ENCODE measurements at regions not wholly inside any gene's neighbourhood (a gene's known extent, or its start where the extent isn't known, plus 50 kb on each side); places are given as distances from the start of the nearest gene placed in this dataset.

DNA sequence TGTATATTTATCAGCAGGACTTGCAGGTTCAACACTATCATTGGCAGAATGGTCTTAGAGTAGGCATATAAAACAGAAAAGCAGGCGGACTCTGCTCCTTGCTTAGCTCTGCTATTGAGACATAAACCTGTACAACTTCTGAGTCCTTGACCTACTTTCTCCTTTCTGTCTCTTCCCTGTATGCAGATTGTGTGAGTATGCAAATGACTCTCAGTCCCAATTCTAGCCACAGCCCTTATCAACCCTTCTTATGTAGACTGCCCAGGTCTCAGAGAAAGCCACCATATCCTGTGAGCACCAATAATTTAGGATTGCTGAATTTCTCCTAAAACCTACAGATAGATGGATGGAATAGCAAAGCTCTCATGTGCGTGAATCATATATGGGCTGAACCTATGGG is 367.6 kb upstream of the DDI1 start:
- DNase-seq: no peak

DNA sequence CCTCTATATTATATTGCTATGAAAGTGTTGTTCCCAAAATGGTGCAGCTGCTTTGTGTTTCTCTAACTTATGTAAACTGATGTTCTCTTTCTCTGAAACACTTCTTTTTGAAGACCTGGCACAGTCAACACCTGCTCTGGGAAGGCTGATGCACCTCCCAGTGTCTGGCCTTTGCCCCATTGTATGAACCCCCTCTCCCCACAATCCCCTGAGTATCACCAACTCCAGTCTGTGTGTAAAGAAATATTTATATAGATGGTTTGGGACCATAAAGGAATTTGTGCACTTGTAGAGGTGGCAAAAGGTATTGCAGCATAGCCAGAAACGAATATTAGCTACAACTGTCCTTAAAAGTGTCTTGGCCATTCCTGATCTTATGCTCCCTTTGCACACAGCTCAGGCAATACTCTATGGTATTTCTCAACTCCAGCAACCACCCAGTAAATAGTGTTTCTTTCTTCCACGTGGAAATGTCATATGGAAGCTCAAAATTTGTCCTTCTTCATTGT is 365.2 kb upstream of the DDI1 start:
- no peak for DNase-seq

DNA sequence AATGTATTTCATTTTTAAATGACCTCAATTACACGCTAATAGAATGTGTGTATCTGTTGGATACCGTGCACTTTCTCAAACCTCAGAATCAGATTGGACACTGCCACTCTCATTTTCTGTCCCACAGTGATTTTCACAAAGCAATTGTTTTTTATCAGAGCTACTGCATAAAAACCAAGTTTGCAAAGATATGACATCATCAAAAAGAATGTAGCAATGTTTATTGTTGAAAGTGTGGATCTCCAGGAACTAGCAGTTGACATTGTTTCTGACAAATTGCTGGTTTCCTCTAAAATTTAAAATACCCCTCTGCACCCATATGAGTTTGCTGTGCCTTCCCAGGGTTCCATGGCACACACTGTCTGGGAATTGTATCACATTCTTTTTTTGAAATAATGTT is 362.7 kb upstream of the DDI1 start:
- DNase-seq: no peak

DNA sequence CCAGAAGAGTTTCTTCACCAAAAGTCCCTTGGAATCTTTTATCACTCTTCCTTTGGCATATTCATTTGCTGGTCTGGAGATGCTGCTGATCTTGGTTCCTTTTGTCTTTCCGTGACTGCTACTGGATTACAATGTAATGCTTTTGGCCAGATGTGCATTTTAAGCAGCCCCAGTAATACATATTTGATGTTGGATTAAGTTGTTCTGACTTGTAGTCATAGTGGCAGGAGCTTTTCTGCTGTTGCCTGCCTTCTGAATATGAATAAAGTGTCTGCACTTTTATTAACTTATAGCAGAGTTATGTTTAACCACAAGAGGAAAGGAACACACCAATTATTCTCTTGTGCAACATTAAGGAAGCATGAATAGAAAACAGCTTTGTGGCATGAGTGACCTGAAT is 360.0 kb upstream of the DDI1 start:
- DNase-seq: no peak

DNA sequence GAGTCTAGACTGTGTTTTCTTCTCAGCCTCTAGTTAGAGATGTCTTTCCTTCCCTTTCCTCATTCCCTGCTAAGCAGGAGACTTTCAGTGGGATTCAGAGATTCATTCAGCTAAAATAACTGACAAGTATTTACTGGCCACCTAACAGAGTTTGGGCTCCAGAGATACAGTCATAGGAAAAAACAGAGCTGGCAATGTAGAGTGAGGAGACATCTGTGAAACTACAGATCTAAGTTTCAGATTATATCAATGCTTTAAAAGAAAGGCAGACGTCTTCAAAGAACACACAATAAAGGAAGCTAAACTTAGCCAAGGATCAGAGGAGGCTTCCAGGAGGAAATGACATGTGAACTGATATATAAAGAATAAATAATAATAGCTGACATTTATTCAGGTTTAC is 355.6 kb upstream of the DDI1 start:
- DNase-seq: no peak

DNA sequence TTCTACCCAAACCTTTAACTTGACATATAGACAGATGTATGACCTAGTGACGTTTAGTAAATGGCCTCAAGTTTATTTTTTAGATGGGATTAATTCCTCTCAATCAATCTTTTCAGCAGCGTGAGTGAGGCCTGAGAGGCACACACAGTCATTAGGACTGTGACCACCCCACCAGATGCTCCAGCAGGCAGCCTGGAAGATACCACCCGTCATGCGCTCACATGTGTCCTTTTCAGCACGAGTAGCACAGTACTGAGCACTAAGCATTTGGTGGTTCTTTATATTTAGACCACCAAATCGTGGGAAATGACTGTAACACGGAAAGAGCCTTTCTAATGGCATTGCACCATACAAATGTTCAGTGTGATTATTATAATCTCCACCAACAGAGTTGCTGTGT is 354.6 kb upstream of the DDI1 start:
- DNase-seq: no peak

DNA sequence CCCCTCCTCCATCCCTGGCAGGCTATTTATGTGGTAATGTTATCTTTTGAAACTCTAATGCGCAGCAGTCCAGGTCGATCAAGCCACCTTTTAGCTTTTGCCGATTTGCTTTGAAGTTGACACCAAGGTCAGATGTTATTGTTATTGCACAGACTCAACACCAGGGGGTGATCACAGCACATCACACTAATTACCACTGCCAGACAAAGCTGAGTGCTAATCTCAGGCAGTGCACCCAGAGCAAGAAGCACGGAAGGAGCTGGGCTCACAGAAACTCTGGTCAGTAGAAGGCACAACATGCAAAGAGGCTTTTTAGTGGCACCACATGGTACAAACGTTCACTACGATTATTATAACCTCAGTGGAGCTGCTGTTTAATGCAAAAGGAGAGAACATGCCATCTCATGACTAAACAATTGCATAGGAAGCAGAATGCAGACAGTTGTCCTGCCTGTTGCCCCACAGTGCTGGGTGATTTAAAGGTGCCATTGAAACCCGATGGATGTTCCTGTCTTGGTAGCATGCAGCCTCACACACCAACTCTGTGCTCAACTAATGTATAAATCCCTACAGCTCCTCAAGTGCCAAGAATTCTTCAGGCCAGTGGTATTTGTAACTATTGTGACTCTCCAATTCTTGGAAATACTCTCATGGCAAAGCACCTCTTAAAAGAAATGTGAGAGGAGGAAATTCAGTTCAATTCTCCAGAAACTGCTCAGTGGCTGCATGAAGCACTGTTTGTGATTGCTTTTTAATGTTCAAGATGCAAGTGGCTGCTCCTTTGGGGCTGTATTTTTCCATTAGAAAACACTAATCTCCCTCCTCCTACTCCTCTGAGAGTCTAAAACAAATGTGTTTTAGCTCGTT is 353.9 kb upstream of the DDI1 start:
- DNase-seq: peak; percentile 60 to 81

DNA sequence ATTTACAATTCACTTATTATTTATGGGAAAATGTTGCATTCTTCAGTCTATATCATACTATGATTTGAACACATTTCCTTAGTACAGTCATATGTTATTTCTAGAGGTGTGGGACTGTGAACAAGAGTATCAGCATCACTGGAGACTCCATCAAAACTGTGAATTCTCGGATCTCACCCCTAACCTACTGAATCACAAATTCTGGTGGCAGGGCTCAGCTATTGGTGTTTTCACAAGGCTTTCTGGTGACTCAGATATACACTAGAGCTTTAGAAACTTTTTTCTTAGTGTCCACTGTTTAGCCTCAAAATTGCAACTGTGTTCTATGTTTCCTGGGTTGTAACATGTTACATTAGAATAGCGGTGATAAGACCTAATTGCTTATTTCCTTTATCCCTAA is 352.9 kb upstream of the DDI1 start:
- no peak for DNase-seq

DNA sequence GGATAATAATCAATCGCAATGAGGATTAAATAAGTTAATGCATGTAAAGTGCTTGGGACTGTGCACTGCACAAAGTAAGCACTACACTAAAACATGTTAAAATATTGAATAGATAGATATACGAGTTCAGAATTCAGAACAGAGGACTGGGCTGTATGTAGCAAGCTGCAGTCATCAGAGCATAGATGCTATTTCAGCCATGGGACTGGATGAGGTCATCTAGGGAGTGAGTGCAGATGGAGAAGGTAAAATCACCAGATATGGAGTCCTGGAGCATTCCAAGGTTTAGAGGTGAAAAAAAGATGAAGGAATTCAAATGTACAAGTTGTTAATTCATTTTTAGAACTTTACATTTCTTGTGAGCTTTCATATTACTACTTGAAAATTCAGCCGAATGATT is 347.5 kb upstream of the DDI1 start:
- no peak for DNase-seq

DNA sequence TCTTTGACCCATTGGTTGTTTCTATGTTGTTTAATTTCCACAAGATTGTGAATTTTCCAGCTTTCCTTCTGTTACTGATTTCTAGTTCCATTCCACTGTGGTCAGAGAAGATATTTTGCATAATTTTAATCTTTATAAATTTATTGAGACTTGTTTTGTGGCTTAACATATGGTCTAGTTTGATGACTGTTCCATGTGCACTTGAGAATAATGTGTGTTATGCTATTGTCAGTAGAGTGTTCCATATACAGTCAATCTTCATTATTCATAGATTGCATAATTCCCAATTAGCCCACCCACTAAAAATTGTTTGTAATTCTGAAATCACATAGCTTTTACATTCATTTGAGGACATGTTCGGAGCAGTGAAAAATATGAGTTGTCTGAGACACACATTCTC is 346.1 kb upstream of the DDI1 start:
- no peak for DNase-seq

DNA sequence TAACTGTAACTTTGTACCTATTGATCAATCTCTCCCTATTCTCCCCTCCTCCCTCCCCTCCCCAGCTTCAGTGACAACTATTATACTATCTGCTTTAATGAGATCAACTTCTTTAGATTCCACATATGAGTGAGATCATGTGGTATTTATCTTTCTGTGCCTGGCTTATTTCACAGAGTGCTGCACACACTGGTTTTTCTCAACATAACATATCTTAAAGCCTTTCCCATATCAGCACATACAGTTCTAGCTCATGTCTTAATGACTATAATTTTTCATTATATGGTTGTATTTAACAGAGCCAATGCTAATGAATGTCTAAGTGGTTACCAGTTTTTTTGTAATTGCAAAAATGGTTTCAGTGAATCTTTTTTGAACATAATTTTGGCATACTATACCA is 340.3 kb upstream of the DDI1 start:
- no peak for DNase-seq

DNA sequence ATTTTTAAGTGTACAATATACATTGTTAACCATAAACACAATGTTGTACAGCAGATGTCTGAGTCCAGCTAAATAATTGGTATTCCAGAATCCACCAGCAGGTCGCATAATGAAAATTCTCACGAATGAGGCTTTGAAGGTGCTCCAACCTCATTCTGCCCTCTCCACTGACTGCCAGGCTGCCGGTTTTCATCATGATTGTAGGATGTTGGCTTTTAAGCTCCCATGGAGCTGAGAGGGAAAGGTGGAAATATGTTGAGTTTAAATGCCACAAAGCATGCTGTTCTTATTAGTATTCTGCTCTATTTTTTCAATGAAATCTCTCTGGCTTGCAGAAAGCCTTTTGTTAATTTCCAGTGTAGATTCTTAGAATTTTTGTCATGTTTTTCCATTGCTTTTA is 337.2 kb upstream of the DDI1 start:
- no peak for DNase-seq

DNA sequence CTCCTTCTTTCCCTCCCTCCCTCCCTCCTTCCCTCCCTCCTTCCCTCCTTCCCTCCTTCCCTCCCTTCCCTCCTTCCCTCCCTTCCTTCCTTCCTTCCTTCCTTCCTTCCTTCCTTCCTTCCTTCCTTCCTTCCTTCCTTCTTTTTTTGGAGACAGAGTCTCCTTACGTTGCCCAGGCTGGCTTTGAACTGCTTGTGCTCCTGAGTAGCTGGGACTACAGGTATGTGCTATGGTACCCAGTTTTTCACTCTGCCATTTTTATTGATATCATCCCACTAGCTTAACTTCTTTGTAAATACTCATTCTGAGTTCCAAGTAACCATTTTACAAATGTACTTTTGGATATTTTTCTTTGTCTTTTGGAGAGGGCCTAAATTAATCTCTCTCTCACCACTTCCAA is 336.8 kb upstream of the DDI1 start:
- DNase-seq: no peak

DNA sequence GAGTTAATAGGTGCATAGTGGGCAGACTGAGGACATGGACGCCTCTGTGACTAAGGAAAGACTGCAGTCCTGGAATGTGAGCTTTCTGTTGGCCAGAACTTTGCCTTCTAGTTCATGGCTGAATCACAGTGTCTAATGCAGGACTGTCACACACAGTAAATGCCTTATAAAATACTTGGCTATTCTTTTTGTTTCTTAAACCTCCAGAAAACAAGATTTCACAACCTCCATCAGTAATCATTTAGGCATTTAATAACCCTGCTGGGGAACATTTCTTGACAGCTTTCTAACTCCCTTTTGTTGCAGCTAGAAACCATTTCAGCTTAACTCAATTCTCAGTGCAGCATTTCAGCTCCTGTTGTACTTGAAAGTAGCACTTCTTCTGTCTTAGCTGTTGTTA is 335.8 kb upstream of the DDI1 start:
- no peak for DNase-seq

DNA sequence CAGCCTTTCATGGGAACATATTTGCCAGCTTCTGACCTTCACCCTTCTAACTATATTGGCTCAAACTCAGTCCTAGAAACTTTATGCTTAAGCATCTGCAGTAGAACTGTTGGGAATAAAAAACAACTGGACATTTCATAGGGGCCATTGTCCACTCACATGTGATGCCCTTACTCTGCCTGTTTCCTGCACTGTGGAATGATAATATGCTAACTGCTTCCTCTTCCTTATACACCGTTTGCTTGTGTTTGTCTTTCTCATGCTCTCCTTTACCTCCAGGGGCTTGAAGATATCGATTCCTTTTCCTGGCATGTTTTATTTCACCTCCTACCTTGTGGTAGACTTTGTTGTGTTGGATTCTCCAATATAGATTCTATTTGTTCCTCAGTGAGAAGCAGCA is 333.0 kb upstream of the DDI1 start:
- DNase-seq: no peak

DNA sequence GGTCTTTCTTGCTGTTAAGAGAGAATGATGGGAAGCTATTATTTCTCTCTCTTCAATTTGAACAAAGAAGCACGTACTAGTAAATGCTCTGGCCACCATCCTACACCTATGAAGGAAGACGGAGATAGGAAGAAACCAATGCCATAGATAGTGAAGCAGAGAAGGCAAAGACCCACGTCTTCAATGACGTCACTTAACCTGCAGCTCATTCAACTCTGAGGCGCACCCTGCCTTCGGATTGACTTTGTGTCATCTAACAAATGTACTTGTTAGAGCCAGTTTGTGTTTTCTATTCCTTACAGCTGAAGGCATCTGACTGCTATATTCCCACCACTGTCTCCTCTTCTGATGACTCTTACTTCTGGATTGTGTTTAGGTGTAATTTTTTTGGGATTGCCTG is 332.5 kb upstream of the DDI1 start:
- no peak for DNase-seq

DNA sequence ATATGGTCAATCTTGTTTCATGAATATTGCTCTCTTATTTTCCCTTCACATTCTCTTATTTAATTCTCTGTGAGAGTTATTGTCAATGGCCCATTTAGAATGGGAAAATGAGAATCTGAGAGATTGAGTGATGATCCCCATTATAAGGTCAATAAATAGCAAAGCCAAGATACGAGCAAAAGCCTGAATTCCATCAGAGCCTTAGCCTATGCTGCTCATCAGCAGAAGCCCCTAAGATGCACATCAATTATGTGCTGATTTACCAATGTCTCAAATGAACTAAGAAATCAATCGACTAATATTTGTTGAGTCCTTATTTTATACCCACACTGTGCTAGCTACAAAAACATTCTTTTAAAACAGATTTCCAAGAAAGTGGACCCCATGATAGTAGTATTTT is 330.8 kb upstream of the DDI1 start:
- no peak for DNase-seq

DNA sequence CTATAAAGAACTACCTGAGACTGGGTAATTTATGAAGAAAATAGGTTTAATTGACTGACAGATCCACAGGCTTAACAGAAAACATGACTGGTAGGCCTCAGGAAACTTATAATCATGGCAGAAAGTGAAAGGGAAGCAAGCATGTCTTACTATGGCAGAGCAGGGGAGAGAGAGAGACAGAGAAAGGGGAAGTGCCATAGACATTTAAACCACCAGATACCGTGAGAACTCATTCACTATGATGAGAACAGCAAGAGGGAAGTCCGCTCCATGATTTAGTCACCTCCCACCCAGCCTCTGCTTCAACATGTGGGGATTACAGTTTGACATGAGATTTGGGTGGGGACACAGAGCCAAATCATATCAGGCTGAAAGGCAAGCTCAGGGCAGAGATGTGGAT is 327.1 kb upstream of the DDI1 start:
- DNase-seq: no peak

DNA sequence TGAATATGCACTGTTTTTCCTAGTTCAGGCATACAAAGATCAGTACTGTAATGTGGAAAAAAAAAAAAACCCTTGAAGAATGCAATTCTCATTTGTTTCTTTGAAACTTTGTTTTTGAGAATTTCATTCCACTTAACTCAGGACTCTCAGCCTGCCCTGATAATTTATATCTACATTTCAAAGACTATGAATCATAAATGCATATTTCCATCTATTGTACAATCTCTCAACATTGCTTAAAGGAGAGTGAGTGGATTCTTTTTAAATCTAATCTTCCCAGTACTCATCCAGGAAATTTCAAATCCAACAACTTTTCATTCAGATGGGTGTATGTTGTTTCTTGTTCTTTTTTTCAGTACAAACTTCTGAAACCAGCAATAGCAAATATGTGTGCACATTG is 322.2 kb upstream of the DDI1 start:
- no peak for DNase-seq

DNA sequence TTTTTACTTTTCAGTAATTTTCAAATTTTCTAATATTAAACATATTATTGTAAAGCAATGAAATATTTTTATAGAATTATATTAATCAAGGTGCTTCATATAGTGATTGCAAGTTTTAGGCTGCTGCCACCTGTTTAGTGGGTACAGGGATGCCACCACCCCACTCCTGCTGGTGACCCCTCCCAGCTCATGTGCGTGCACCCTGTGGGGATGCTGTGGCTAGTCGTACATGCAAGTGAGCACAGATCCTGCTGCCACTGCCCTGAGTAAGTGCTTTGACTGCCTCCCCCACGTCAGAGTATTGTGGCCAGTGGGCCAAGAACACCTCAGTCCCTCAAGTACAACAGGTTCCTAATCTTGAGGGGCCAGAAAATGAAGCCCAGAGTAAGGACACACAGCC is 320.1 kb upstream of the DDI1 start:
- no peak for DNase-seq

DNA sequence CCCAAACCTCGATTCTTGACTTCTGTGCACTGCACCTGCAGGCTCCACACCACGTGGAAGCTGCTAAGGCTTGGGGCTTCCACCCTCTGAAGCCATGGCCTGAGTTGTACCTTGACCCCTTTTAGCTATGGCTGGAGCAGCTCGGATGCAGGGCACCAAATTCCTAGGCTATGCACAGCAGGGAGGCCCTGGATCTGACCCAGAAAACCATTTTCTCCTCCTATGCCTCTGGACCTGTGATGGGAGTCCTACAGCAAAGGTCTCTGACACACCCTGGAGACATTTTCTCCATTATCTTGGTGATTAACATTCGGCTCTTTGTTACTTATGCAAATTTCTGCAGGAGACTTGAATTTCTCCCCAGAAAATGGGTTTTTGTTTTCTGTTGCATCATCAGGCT is 309.2 kb upstream of the DDI1 start:
- DNase-seq: no peak

DNA sequence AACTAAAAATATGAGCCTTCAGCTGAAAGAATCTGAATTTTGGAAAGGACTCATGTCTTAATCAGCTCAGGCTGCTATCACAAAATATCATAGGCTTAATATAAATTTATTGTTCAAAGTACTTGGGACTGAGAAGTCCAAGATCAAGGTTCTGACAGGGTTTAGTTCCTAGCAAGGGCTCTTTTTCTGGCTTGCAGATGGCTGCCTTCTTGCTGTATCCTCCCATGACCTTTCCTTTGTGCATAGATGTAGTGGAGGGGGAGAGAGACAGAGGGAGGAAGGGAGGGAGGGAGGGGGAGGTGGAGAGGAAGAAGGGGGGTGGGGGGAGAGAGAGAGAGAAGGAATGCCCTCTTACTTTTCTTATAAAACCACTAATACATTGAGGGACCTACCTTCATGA is 306.8 kb upstream of the DDI1 start:
- no peak for DNase-seq

DNA sequence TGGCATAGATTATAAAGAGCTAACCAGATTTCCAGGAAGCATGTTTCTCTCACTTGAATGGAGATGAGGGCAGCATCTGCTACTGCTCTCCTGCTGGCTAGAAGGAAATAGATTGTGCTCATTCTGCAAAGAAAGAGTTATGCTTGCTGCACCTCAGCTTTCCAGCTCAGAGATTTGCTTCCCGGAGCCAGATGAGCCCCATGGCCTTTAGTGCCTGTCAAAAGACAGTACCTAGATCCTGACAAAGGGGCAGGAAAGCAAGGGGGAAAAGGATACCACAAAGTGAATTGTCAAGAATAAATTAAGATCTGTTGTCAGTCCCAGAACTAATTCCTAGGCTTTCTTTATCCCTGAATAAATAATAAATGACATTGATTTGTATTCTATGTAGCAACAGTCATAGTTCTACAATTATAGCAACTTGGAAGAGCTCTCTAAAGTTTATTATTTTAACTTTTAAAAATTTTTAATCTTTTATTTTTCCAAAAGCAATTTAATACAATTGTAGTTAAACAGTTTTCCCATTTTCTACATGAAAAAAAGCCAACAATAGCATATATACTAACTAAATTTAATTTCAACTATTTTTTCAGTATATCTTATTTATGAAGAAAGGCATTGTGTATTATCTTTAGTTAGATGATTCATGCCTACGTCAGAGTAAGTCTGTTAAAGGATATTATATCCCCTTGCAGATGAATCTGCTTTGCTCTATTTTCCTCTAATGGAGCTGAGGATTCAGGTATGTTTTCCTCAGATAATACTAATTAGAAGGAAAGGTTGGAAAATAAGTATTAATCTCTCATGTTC is 306.1 kb upstream of the DDI1 start:
- DNase-seq: peak in 1 of 2 donors; percentile 30

DNA sequence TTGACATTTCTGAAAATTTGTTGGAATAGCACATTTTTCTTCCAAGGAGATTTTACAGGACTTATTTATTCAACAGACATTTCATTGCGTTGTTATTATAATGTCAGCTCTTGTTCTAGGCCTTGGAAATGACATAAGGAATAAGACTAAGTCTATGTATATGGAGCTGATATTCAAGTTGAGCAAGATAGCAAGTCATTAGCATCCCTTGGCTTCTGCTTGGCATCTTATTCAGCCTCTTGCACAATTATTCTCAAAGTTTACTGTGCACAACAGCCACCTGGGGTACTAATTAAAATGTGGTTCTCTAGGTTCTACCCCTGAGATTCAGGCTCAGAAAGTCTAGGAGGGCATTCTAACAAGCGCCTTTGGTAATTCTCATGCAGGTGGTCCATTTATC is 304.8 kb upstream of the DDI1 start:
- no peak for DNase-seq

Data from hippocampal formation (tissue), 2 donors.